Ureter (tissue), 1 donor: ENCODE measurements at regions not wholly inside any gene's neighbourhood (a gene's known extent, or its start where the extent isn't known, plus 50 kb on each side); places are given as distances from the start of the nearest gene placed in this dataset.

Source experiments
- DNase-seq: peaks from one replicate; pipeline ENCODE4 v3.0.0-alpha.2; 2020; ENCODE audit warnings: low spot score
- donor health status: DM: yes; HTN: yes; CAD: no.

GRCh38 chr9:94159069-94159939 lies 75.0 kb downstream of the PTPDC1 start:
- no peak for DNase-seq

- DNase-seq = no peak
Observed at GRCh38 chr9:94160594-94161501, 76.6 kb downstream of the PTPDC1 start.

- DNase-seq = no peak
Observed at GRCh38 chr9:94161673-94162072, 77.4 kb downstream of the PTPDC1 start.

GRCh38 chr9:94164806-94165549 lies 80.7 kb downstream of the PTPDC1 start:
- DNase-seq = no peak

- peak; percentile 98 for DNase-seq
Observed at GRCh38 chr9:94165592-94166235, 81.5 kb downstream of the PTPDC1 start.

GRCh38 chr9:94166236-94166975 lies 82.1 kb downstream of the PTPDC1 start:
- peak; percentile 99 for DNase-seq

- DNase-seq = no peak
Observed at GRCh38 chr9:94166976-94167346, 82.7 kb downstream of the PTPDC1 start.

- DNase-seq = no peak
Observed at GRCh38 chr9:94167376-94167890, 83.2 kb downstream of the PTPDC1 start.

- DNase-seq = no peak
Observed at GRCh38 chr9:94168203-94169000, 84.1 kb downstream of the PTPDC1 start.

GRCh38 chr9:94169968-94170367 lies 85.7 kb downstream of the PTPDC1 start:
- no peak for DNase-seq

GRCh38 chr9:94173632-94174031 lies 85.5 kb upstream of the ZNF169 start:
- no peak for DNase-seq

GRCh38 chr9:94174164-94174563 lies 84.9 kb upstream of the ZNF169 start:
- DNase-seq = no peak

GRCh38 chr9:94175669-94176068 lies 83.4 kb upstream of the ZNF169 start:
- no peak for DNase-seq

GRCh38 chr9:94176608-94177007 lies 82.5 kb upstream of the ZNF169 start:
- DNase-seq = no peak

- no peak for DNase-seq
Observed at GRCh38 chr9:94178927-94179326, 80.2 kb upstream of the ZNF169 start.

GRCh38 chr9:94181408-94182181 lies 77.5 kb upstream of the ZNF169 start:
- DNase-seq = no peak

- DNase-seq = no peak
Observed at GRCh38 chr9:94182532-94182931, 76.6 kb upstream of the ZNF169 start.

GRCh38 chr9:94183240-94183999 lies 75.7 kb upstream of the ZNF169 start:
- DNase-seq = no peak
